ENCODE measurements at regions not wholly inside any gene's neighbourhood (a gene's known extent, or its start where the extent isn't known, plus 50 kb on each side); places are given as distances from the start of the nearest gene placed in this dataset.
A peak's percentile ranks its signal among the peaks of the same experiment; 100 is the strongest.

GRCh38 chr2:55743583-55743982, 49.9 kb upstream of the PNPT1 start:
- H3K4me3 ChIP-seq (ENCODE audit: insufficient read depth, low read depth, low read length): no peak overlapping the region
- H4K8ac ChIP-seq (ENCODE audit: low read depth in 2 of 2, low read length in 2 of 2): no peak overlapping the region
- H2AK5ac ChIP-seq (ENCODE audit: low read depth, low read length): no peak overlapping the region
- H3K27ac ChIP-seq (ENCODE audit: insufficient read depth, low read length): no peak overlapping the region
- H2BK20ac ChIP-seq (ENCODE audit: low read depth, low read length): no peak overlapping the region
- H3K18ac ChIP-seq (ENCODE audit: low read depth, low read length): no peak overlapping the region; the same call in 1 of the 2 replicates
- TF ChIP-seq NFE2L2 (IDR thresholded peaks at IDR 0.05; ENCODE audit: low read depth, low read length): no peak
- no peak for TF ChIP-seq CHD1 (IDR thresholded peaks at IDR 0.05; ENCODE audit: low read depth, low read length)
- no peak for TF ChIP-seq MXI1 (IDR thresholded peaks at IDR 0.05; ENCODE audit: borderline replicate concordance, low read depth, low read length)
- TF ChIP-seq CEBPB (IDR thresholded peaks at IDR 0.05; ENCODE audit: low read depth, low read length): peak; percentile 70
- no peak for TF ChIP-seq RAD21 (IDR thresholded peaks at IDR 0.05; ENCODE audit: low read length)
- TF ChIP-seq RCOR1 (IDR thresholded peaks at IDR 0.05; ENCODE audit: insufficient replicate concordance, low read length): no peak
- no peak for TF ChIP-seq MAFK (IDR thresholded peaks at IDR 0.05; ENCODE audit: low read depth, low read length)
- no peak for TF ChIP-seq BHLHE40 (IDR thresholded peaks at IDR 0.05; ENCODE audit: low read depth, low read length)
- 0 out of 2 replicates have a peak, but pooled peaks have one; percentile 8 for TF ChIP-seq USF2 (IDR thresholded peaks at IDR 0.05; ENCODE audit: low read depth, low read length)
- TF ChIP-seq SMC3 (IDR thresholded peaks at IDR 0.05; ENCODE audit: low read depth, low read length): no peak
- TF ChIP-seq RFX5 (IDR thresholded peaks at IDR 0.05; ENCODE audit: low read depth, low read length): no peak
- no peak overlapping the region for H3K4ac ChIP-seq (ENCODE audit: low read depth, low read length)
- H3K9ac ChIP-seq (ENCODE audit: low read depth, low read length): no peak overlapping the region
- WGBS, 2 experiments (ENCODE audit: extremely low coverage in 2 of 2, insufficient read length in 1 of 2): no CpG with 5 or more reads among the region's 1 CpG
- POLR2A ChIA-PET (ENCODE audit: unreplicated experiment): no interaction called here
- in situ Hi-C loops (cut with MboI; ENCODE audit: low sequenced_read_pairs): no loop called here
- H2BK15ac ChIP-seq (ENCODE audit: low read depth, low read length): no peak overlapping the region
- H3K79me1 ChIP-seq (ENCODE audit: low read depth in 1 of 2, low read length in 2 of 2): no peaks in the 10 kb centered on the region
- H4K91ac ChIP-seq (ENCODE audit: insufficient read depth, low read depth, low read length): no peak overlapping the region
- ATAC-seq (ENCODE audit: low read depth): peak; percentile 57
- BruUV-seq (replicated peaks): no TSS peak
- no peak overlapping the region for H3K23ac ChIP-seq (ENCODE audit: low read depth, low read length)
- H3K4me1 ChIP-seq (ENCODE audit: control insufficient read depth, insufficient read depth, low read length): no peaks in the 10 kb centered on the region
- no peaks in the 10 kb centered on the region for H3K9me1 ChIP-seq (ENCODE audit: insufficient read depth, low read length)
- H4K20me1 ChIP-seq (ENCODE audit: insufficient read depth, low read length): no peaks in the 10 kb centered on the region
- H3K14ac ChIP-seq (replicated peaks; ENCODE audit: low read depth, low read length): 0 out of 2 replicates have a peak overlapping the region, but pooled peaks have one; percentile 27
- no peak overlapping the region for H2AFZ ChIP-seq (replicated peaks; ENCODE audit: low read length, poor library complexity)
- peak; percentile 86 for DNase-seq
- H2AK9ac ChIP-seq (replicated peaks; ENCODE audit: low read depth, low read length, poor library complexity): no peak overlapping the region
- no peak overlapping the region for H4K5ac ChIP-seq (ENCODE audit: low read depth, low read length)
- H2BK5ac ChIP-seq (ENCODE audit: low read depth, low read length, poor library complexity, severe bottlenecking): no peak overlapping the region
- no peak overlapping the region for H3K4me2 ChIP-seq (ENCODE audit: low read depth, low read length)
- dilution Hi-C loops (cut with HindIII; ENCODE audit: low sequenced_read_pairs, unreplicated experiment): no loop called here
- intact Hi-C loops (cut with micrococcal nuclease): no loop called here
- H3K9me3 ChIP-seq (ENCODE audit: control insufficient read depth, insufficient read depth, low read length): no peaks in the 10 kb centered on the region
- CTCF ChIA-PET: no interaction called here
- no peak overlapping the region for H3K56ac ChIP-seq (ENCODE audit: extremely low read depth, insufficient read depth, low read length)
- no peak overlapping the region for H2BK120ac ChIP-seq (ENCODE audit: low read depth, low read length)
- no peaks in the 10 kb centered on the region for H3K36me3 ChIP-seq (ENCODE audit: control insufficient read depth, insufficient read depth, low read length)
- no peaks in the 10 kb centered on the region; the same call in 1 of the 2 replicates for H3K27me3 ChIP-seq (ENCODE audit: control insufficient read depth, insufficient read depth, low read length)

All from IMR-90 (cell line).